Retinal pigment epithelial cell (primary cell): ENCODE measurements at regions not wholly inside any gene's neighbourhood (a gene's known extent, or its start where the extent isn't known, plus 50 kb on each side); places are given as distances from the start of the nearest gene placed in this dataset.

Experiments
- DNase-seq: peaks from one replicate; pipeline ENCODE4 v3.0.0-alpha.2; 2010; ENCODE audit warnings: low read depth
- H3K4me3 ChIP-seq: 2 replicates; pipeline ENCODE4 v1.5.1; 2011; ENCODE audit warnings: mild to moderate bottlenecking, low read length, control low read depth, moderate library complexity
- TF ChIP-seq, protein P1 (sequence below): conservative IDR thresholded peaks from 2 replicates; pipeline ENCODE4 v1.5.1; 2011; ENCODE audit warnings: low read depth, low read length, control low read depth, inconsistent platforms

DNA sequence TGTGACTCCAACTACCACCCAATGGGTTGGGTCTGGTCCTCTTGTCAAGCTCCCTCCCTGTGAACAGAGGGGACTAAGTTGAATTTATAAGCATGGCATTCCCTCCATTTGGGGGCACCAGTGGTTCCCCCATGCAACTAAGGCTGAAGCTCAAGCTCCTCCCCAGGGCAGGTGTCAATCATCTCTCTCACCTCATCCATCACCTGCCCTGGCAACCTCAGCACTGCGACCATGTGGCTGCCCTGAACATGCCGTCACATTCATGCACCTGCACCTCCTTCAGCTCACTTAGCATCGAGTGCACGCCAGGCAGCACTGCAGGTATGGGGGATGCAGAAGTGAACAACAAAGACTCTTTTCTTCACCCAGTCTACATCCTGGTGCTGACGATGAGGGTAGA, 799.3 kb downstream of the TBC1D22A start:
- no peak for DNase-seq
- TF ChIP-seq, protein P1, sequence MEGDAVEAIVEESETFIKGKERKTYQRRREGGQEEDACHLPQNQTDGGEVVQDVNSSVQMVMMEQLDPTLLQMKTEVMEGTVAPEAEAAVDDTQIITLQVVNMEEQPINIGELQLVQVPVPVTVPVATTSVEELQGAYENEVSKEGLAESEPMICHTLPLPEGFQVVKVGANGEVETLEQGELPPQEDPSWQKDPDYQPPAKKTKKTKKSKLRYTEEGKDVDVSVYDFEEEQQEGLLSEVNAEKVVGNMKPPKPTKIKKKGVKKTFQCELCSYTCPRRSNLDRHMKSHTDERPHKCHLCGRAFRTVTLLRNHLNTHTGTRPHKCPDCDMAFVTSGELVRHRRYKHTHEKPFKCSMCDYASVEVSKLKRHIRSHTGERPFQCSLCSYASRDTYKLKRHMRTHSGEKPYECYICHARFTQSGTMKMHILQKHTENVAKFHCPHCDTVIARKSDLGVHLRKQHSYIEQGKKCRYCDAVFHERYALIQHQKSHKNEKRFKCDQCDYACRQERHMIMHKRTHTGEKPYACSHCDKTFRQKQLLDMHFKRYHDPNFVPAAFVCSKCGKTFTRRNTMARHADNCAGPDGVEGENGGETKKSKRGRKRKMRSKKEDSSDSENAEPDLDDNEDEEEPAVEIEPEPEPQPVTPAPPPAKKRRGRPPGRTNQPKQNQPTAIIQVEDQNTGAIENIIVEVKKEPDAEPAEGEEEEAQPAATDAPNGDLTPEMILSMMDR = no peak
- no peak overlapping the region for H3K4me3 ChIP-seq

GRCh38 chr22:47561115-47561675, 798.7 kb downstream of the TBC1D22A start:
- H3K4me3 ChIP-seq = no peak overlapping the region
- TF ChIP-seq, protein P1 = no peak
- DNase-seq = no peak

GRCh38 chr22:47558828-47559700, 796.6 kb downstream of the TBC1D22A start:
- TF ChIP-seq, protein P1 = no peak
- no peak for DNase-seq
- no peak overlapping the region for H3K4me3 ChIP-seq

DNA sequence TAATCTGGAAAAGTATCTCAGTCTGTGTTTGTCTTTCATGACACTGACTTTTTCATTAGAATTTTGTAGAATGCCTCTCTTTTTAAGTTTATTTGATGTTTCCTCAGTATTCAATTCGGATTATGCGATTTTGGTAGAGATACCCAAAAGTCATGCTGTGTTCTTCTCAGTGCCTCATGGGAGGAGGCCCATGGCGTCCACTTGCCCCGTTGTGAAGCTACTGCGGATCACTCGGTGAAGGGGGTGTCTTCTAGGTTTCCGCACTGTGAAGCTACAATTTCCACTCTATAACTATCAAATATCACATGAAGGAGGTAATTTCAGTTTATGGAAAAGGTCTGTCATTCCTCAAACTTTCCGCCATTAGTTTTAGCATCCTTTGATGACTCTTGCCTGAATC, 794.0 kb downstream of the TBC1D22A start:
- TF ChIP-seq, protein P1 = no peak
- no peak overlapping the region for H3K4me3 ChIP-seq
- DNase-seq = no peak

DNA sequence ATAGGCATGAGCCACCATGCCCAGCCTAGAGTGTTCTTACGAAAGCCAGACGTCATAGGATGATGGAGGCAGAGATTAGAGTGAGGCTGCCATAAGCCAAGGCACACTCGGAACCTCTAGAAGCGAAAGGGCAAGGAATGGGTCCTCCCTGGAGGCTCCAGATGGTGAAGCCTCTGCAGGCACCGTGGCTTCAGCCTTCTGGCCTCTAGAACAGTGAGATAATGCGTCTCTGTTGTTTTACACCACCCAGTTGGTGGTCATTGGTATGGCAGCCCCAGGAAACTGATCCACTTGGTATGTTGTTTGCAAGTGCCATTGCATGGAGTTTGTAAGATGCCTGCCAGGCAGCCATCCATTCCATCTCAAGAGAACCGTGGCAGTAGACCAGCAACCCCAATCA, 791.0 kb downstream of the TBC1D22A start:
- no peak for DNase-seq
- TF ChIP-seq, protein P1 = no peak
- H3K4me3 ChIP-seq = no peak overlapping the region

- H3K4me3 ChIP-seq = no peak overlapping the region
- DNase-seq = no peak
- TF ChIP-seq, protein P1 = no peak
Measured at GRCh38 chr22:47552541-47553205, 790.2 kb downstream of the TBC1D22A start.
